ENCODE measurements at regions not wholly inside any gene's neighbourhood (a gene's known extent, or its start where the extent isn't known, plus 50 kb on each side); places are given as distances from the start of the nearest gene placed in this dataset.

DNA sequence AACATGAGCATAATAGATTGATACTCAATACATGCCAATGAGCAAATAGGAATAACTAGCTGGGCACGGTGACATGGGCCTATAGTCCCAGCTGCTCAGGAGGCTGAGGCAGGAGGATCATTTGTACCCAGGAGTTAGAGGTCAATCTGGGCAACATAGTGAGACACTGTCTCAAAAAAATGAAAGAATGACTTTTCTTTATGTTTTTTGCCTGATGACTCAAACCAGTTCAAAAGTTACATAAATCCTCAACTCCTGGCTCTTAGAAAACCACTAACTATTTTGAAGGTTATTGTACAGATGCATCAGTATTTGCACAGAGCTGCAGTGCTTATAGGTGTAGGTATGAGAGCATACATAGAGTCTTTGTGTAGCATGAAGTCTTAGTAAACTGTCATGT, 219.2 kb upstream of the RGS6 start (continued):
- TF ChIP-seq, protein P1, sequence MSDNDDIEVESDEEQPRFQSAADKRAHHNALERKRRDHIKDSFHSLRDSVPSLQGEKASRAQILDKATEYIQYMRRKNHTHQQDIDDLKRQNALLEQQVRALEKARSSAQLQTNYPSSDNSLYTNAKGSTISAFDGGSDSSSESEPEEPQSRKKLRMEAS (IDR thresholded peaks at IDR 0.05): no peak
- no peak for TF ChIP-seq HNF4A (conservative IDR thresholded peaks at IDR 0.05)

DNA sequence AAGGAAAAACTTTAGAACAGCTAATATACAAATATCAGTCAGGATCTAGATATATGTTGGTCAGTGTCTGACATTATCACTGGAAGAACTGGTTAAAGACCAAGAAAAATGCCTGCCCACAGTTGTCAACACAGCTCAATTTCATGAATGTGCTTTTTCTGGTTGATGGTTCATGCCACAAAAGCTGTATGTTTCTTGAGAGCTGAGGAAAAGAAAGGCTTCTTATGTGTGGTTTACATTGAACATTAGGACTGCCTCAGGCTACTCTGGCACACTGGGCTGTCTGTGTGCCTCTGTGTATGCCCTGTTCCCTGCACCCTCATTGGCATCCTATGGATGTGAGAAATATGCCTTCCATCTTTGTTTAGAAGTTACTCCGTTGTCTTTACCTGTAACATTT, 218.8 kb upstream of the RGS6 start:
- Histone ChIP-seq H3K4me3 (ENCODE audit: low read depth in 1 of 3, low read length in 3 of 3) (no peak overlapping the region), H3K27ac (ENCODE audit: low read depth in 1 of 2, low read length in 2 of 2) (no peak overlapping the region), H3K4me1 (ENCODE audit: control insufficient read depth in 4 of 4, insufficient read depth in 4 of 4, low read length in 3 of 4) (peaks cover 0 to 16% (median 11%) of the 10 kb centered on the region in 4 donors), H3K9me3 (ENCODE audit: control insufficient read depth in 4 of 4, low read length in 3 of 4) (no peaks in the 10 kb centered on the region), H3K36me3 (ENCODE audit: control insufficient read depth in 4 of 4, insufficient read depth in 3 of 4, low read depth in 1 of 4, low read length in 3 of 4) (peaks cover 4 to 9% (median 7%) of the 10 kb centered on the region in 4 donors), H3K27me3 (ENCODE audit: control insufficient read depth in 4 of 4, insufficient read depth in 4 of 4, low read length in 3 of 4) (no peaks in the 10 kb centered on the region), H3K9ac (ENCODE audit: low read depth in 1 of 2, low read length in 2 of 2) (no peak overlapping the region)
- no peak for DNase-seq (ENCODE audit: low spot score)
- TF ChIP-seq SP1 (IDR thresholded peaks at IDR 0.05): no peak
- TF ChIP-seq RXRA (IDR thresholded peaks at IDR 0.05): no peak
- TF ChIP-seq HNF4G (IDR thresholded peaks at IDR 0.05): no peak
- TF ChIP-seq HNF4A (conservative IDR thresholded peaks at IDR 0.05): no peak
- TF ChIP-seq YY1 (IDR thresholded peaks at IDR 0.05): no peak
- no peak for TF ChIP-seq NR2F2 (IDR thresholded peaks at IDR 0.05)
- TF ChIP-seq JUND (IDR thresholded peaks at IDR 0.05): no peak
- no peak for TF ChIP-seq FOXA1 (IDR thresholded peaks at IDR 0.05)
- 96% methylated on average over 1 of the region's 1 CpG for WGBS

DNA sequence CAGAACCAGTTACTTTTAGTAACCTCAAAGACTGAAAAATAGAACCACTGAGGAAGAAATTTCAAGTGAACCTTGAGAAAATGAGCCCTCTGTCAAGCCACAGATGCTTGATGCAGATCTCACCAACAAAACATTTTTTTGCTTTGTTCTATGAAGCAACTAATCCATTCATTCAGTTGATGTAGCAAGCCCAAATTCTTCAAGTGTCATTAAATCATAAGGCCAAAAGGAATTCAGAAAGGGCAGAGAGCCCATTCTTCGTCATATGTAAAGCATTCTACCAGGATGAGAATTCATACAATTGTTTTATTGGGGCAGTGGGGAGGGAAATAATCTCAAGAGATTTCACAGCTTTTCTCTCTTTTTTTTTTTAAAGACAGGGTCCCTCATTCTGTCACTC, 218.0 kb upstream of the RGS6 start:
- no peak overlapping the region for H3K4me3 ChIP-seq (ENCODE audit: low read depth in 1 of 3, low read length in 3 of 3)
- H3K27me3 ChIP-seq (ENCODE audit: control insufficient read depth in 4 of 4, insufficient read depth in 4 of 4, low read length in 3 of 4): no peaks in the 10 kb centered on the region
- peaks cover 2 to 9% (median 7%) of the 10 kb centered on the region in 4 donors for H3K36me3 ChIP-seq (ENCODE audit: control insufficient read depth in 4 of 4, insufficient read depth in 3 of 4, low read depth in 1 of 4, low read length in 3 of 4)
- WGBS: 93% methylated on average over 1 of the region's 1 CpG
- H3K4me1 ChIP-seq (ENCODE audit: control insufficient read depth in 4 of 4, insufficient read depth in 4 of 4, low read length in 3 of 4): peaks cover 0 to 16% (median 11%) of the 10 kb centered on the region in 4 donors
- DNase-seq (ENCODE audit: low spot score): no peak
- no peak overlapping the region for H3K9ac ChIP-seq (ENCODE audit: low read depth in 1 of 2, low read length in 2 of 2)
- TF ChIP-seq GABPA (IDR thresholded peaks at IDR 0.05 in 1 of 2, conservative IDR thresholded peaks at IDR 0.05 in 1 of 2) (no peak), TAF1 (conservative IDR thresholded peaks at IDR 0.05) (no peak), CTCF (IDR thresholded peaks at IDR 0.05; ENCODE audit: low read depth, low read length, missing input control) (no peak), ZBTB33 (IDR thresholded peaks at IDR 0.05) (no peak), FOXA1 (IDR thresholded peaks at IDR 0.05) (no peak), FOXA2 (IDR thresholded peaks at IDR 0.05) (no peak), REST (IDR thresholded peaks at IDR 0.05) (no peak), EGR1 (IDR thresholded peaks at IDR 0.05; ENCODE audit: low read depth in 2 of 2) (no peak), SP1 (IDR thresholded peaks at IDR 0.05) (no peak), NR2F2 (IDR thresholded peaks at IDR 0.05) (no peak), HNF4A (conservative IDR thresholded peaks at IDR 0.05) (no peak), YY1 (IDR thresholded peaks at IDR 0.05) (no peak), RAD21 (IDR thresholded peaks at IDR 0.05) (no peak), HNF4G (IDR thresholded peaks at IDR 0.05) (no peak), RXRA (IDR thresholded peaks at IDR 0.05) (no peak), JUND (IDR thresholded peaks at IDR 0.05) (no peak)
- TF ChIP-seq, protein P1 (IDR thresholded peaks at IDR 0.05): no peak
- TF ChIP-seq, protein P2, sequence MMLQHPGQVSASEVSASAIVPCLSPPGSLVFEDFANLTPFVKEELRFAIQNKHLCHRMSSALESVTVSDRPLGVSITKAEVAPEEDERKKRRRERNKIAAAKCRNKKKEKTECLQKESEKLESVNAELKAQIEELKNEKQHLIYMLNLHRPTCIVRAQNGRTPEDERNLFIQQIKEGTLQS (IDR thresholded peaks at IDR 0.05): no peak
- no peaks in the 10 kb centered on the region for H3K9me3 ChIP-seq (ENCODE audit: control insufficient read depth in 4 of 4, low read length in 3 of 4)
- H3K27ac ChIP-seq (ENCODE audit: low read depth in 1 of 2, low read length in 2 of 2): no peak overlapping the region
